K562 (cell line): ENCODE measurements at regions not wholly inside any gene's neighbourhood (a gene's known extent, or its start where the extent isn't known, plus 50 kb on each side); places are given as distances from the start of the nearest gene placed in this dataset.

Experiments used
- ATAC-seq: fragments of 200-7000 bp; cut with Tn5 transposase; 3 replicates; pipeline ENCODE4 v1.9.1; 2020; ENCODE audit warnings: moderate library complexity
- BruUV-seq: library from RNA; stranded (reverse); fragments of 400-500 nt; replicated peaks from 2 replicates; lab custom pipeline; 2021; lab: Mats Ljungman, UMichigan
- CTCF ChIA-PET: fragments of 300-600 bp; formaldehyde crosslinking; extraction: SDS; loops from one replicate; lab custom pipeline; 2021; ENCODE audit warnings: low intra/inter-chr PET ratio; lab: Yijun Ruan, JAX
- POLR2A ChIA-PET: fragments of 300-600, 350-650 bp; sonication (Branson Sonifier 250); formaldehyde crosslinking; extraction: SDS; loops from one replicate; lab custom pipeline; 2021; ENCODE audit warnings: antibody characterized with exemption, inconsistent platforms; lab: Yijun Ruan, JAX
- DNase-seq, 4 experiments: peaks; one replicate each; pipeline versions ENCODE4 v3.0.0 to v3.0.0-alpha.2; 2011 to 2018; ENCODE audit warnings: low spot score in 3 of 4, mixed read lengths in 3 of 4; ENCODE audit errors: extremely low read depth in 1 of 4
- FAIRE-seq: peaks from 2 replicates; lab custom pipeline; 2011; peaks lifted over from hg19 to GRCh38; lab: Jason Lieb, UNC
- H2AFZ ChIP-seq: 2 replicates; pipeline ENCODE4 v1.6.0; 2011; ENCODE audit warnings: low read depth, low read length, control low read depth, inconsistent platforms
- H3K27ac ChIP-seq: fragments of 200-600 bp; 3 replicates; pipeline ENCODE4 v1.8.0; 2011; ENCODE audit warnings: low read depth, mild to moderate bottlenecking, control low read depth, inconsistent platforms, low read length, moderate library complexity, mixed read lengths; ENCODE audit errors: extremely low read depth
- H3K27me3 ChIP-seq, 2 experiments: fragments of 300-600 bp in 1 of 2; 2 replicates in 1 of 2; 3 replicates in 1 of 2; pipeline versions ENCODE4 v1.6.0 to v1.8.0; 2011; ENCODE audit warnings: inconsistent platforms in 2 of 2, low read length in 2 of 2, mild to moderate bottlenecking in 1 of 2, mixed read lengths in 1 of 2, moderate library complexity in 1 of 2; ENCODE audit not compliant: control insufficient read depth in 2 of 2, insufficient read depth in 2 of 2
- H3K36me3 ChIP-seq: fragments of 300-600 bp; 3 replicates; pipeline ENCODE4 v1.8.0; 2011; ENCODE audit warnings: mild to moderate bottlenecking, low read length, inconsistent platforms; ENCODE audit not compliant: control insufficient read depth, insufficient read depth
- H3K4me1 ChIP-seq, 2 experiments: fragments of 200-600 bp in 1 of 2; replicated peaks in 1 of 2; 2 replicates in 1 of 2; 3 replicates in 1 of 2; pipeline versions ENCODE4 v1.5.1 to v1.8.0; 2011; ENCODE audit warnings: inconsistent platforms in 2 of 2, low read length in 2 of 2, mild to moderate bottlenecking in 1 of 2, mixed read lengths in 1 of 2, moderate library complexity in 1 of 2; ENCODE audit not compliant: control insufficient read depth in 2 of 2, insufficient read depth in 2 of 2
- H3K4me2 ChIP-seq: 2 replicates; pipeline ENCODE4 v1.6.1; 2011; ENCODE audit warnings: low read length, control low read depth, inconsistent platforms, mixed read lengths; ENCODE audit not compliant: insufficient read depth
- H3K4me3 ChIP-seq: fragments of 200-600 bp; sonication (generic), shearing (Covaris generic); 2 replicates; pipeline ENCODE4 v1.5.1; 2016; ENCODE audit warnings: control low read depth, inconsistent platforms
- H3K79me2 ChIP-seq: fragments of 200-600 bp; 3 replicates; pipeline ENCODE4 v1.8.0; 2011; ENCODE audit warnings: low read length, inconsistent platforms; ENCODE audit not compliant: control insufficient read depth, insufficient read depth
- H3K9ac ChIP-seq, 2 experiments: 2 replicates each; pipeline versions ENCODE4 v1.6.0 to v1.6.1; 2011; ENCODE audit warnings: low read depth in 2 of 2, low read length in 2 of 2, control low read depth in 1 of 2, inconsistent platforms in 1 of 2, mild to moderate bottlenecking in 1 of 2, mixed read lengths in 1 of 2; ENCODE audit not compliant: insufficient read depth in 1 of 2
- H3K9me1 ChIP-seq: one replicate; pipeline ENCODE4 v1.6.0; 2011; ENCODE audit warnings: inconsistent platforms, mild to moderate bottlenecking, low read length, moderate library complexity; ENCODE audit not compliant: control insufficient read depth, insufficient read depth
- H3K9me3 ChIP-seq: replicated peaks from 2 replicates; pipeline ENCODE4 v1.5.1; 2011; ENCODE audit warnings: low read depth, low read length, inconsistent platforms; ENCODE audit not compliant: control insufficient read depth, insufficient read depth
- H4K20me1 ChIP-seq: replicated peaks from 2 replicates; pipeline ENCODE4 v1.6.1; 2011; ENCODE audit warnings: low read length, inconsistent platforms, mixed read lengths; ENCODE audit not compliant: control insufficient read depth, insufficient read depth
- ATF3 ChIP-seq, 2 experiments: fragments of 450-650 bp in 1 of 2; sonication (generic) in 1 of 2; formaldehyde crosslinking in 1 of 2; IDR thresholded peaks in 1 of 2; conservative IDR thresholded peaks in 1 of 2; 2 replicates each; pipeline versions ENCODE4 v1.6.1 to v1.8.1; 2016 to 2023; ENCODE audit warnings: mild to moderate bottlenecking in 2 of 2, moderate library complexity in 2 of 2, inconsistent platforms in 1 of 2, missing genetic modification reagents in 1 of 2
- CCAR2 ChIP-seq: fragments of 200-400 bp; formaldehyde crosslinking; IDR thresholded peaks from 2 replicates; pipeline ENCODE4 v1.6.1; 2017; ENCODE audit warnings: mild to moderate bottlenecking, low read depth, low read length
- DNMT1 ChIP-seq: fragments of 450-650 bp; IDR thresholded peaks from 2 replicates; pipeline ENCODE4 v1.6.1; 2016; ENCODE audit warnings: antibody characterized with exemption, mild to moderate bottlenecking
- EGR1 ChIP-seq: fragments of 450-650 bp; conservative IDR thresholded peaks from 2 replicates; pipeline ENCODE4 v1.6.1; 2017; ENCODE audit warnings: mild to moderate bottlenecking
- NCOA4 ChIP-seq: fragments of 450-650 bp; IDR thresholded peaks from 2 replicates; pipeline ENCODE4 v1.6.1; 2018; ENCODE audit warnings: mild to moderate bottlenecking; ENCODE audit not compliant: partially characterized antibody
- NR1H2 ChIP-seq: sonication (generic); formaldehyde crosslinking; IDR thresholded peaks from 2 replicates; pipeline ENCODE4 v1.4.0; 2020; ENCODE audit warnings: mild to moderate bottlenecking, missing genetic modification reagents
- SP2 ChIP-seq: IDR thresholded peaks from 2 replicates; pipeline ENCODE4 v1.6.1; 2011; ENCODE audit warnings: mild to moderate bottlenecking, low read depth, low read length, moderate library complexity; ENCODE audit not compliant: poor library complexity, severe bottlenecking; ENCODE audit errors: extremely low read depth
- TSC22D4 ChIP-seq: fragments of 450-650 bp; IDR thresholded peaks from 2 replicates; pipeline ENCODE4 v1.6.1; 2016; ENCODE audit warnings: missing genetic modification characterization, missing biosample characterization, control low read depth
- ZNF140 ChIP-seq: fragments of 250-450 bp; sonication (Bioruptor Pico); IDR thresholded peaks from 2 replicates; pipeline ENCODE4 v1.8.0; 2021; ENCODE audit warnings: moderate library complexity, mild to moderate bottlenecking, inconsistent platforms
- ZNF316 ChIP-seq: fragments of 450-650 bp; IDR thresholded peaks from 2 replicates; pipeline ENCODE4 v1.6.1; 2016
- ZNF354B ChIP-seq: fragments of 250-450 bp; sonication (Bioruptor Pico); IDR thresholded peaks from 2 replicates; pipeline ENCODE4 v1.4.0; 2020
- ZNF408 ChIP-seq: fragments of 250-450 bp; sonication (Bioruptor Pico); IDR thresholded peaks from 2 replicates; pipeline ENCODE4 v1.4.0; 2020; ENCODE audit warnings: low read depth, mild to moderate bottlenecking, moderate library complexity
- ZNF644 ChIP-seq: fragments of 200-800 bp; sonication (Bioruptor generic); IDR thresholded peaks from 2 replicates; pipeline ENCODE4 v1.6.1; 2016; ENCODE audit warnings: low read depth, missing genetic modification characterization, missing compliant biosample characterization
- ZNF707 ChIP-seq: fragments of 250-450 bp; sonication (Bioruptor Pico); conservative IDR thresholded peaks from 2 replicates; pipeline ENCODE4 v1.8.0; 2022; ENCODE audit warnings: inconsistent platforms, mild to moderate bottlenecking, moderate library complexity
- in situ Hi-C: fragments of 300-500 bp; cut with MboI; formaldehyde crosslinking; loops from 4 replicates; pipeline ENCODE4 v1.15.0; 2018; ENCODE audit warnings: inconsistent platforms, mixed read lengths
- intact Hi-C: fragments of 100-400 bp; cut with micrococcal nuclease; formaldehyde crosslinking; loops from 2 replicates; pipeline ENCODE4 v1.14.2; 2022
- TF ChIP-seq, protein P1 (sequence below), 3 experiments: IDR thresholded peaks in 2 of 3; conservative IDR thresholded peaks in 1 of 3; 2 replicates each; pipeline ENCODE4 v1.5.1; 2011 to 2012; ENCODE audit warnings: low read length in 3 of 3, mild to moderate bottlenecking in 3 of 3, control low read depth in 2 of 3, improper control_type of control experiment in 1 of 3, inconsistent platforms in 1 of 3, low read depth in 1 of 3, mixed read lengths in 1 of 3, moderate library complexity in 1 of 3; ENCODE audit not compliant: insufficient read depth in 2 of 3

GRCh38 chr4:123234955-123235354, 161.6 kb upstream of the SPRY1 start:
- CTCF ChIA-PET: no interaction called here
- H3K4me2 ChIP-seq: no peak overlapping the region
- H2AFZ ChIP-seq: no peak overlapping the region
- H3K9ac ChIP-seq: no peak overlapping the region
- H3K9me1 ChIP-seq: no peaks in the 10 kb centered on the region
- DNase-seq (no peak), FAIRE-seq (no peak)
- H4K20me1 ChIP-seq: no peaks in the 10 kb centered on the region
- in situ Hi-C loops (no loop called here), intact Hi-C loops (no loop called here)
- H3K27ac ChIP-seq: no peak overlapping the region
- H3K4me3 ChIP-seq: no peak overlapping the region
- H3K79me2 ChIP-seq: no peaks in the 10 kb centered on the region
- H3K27me3 ChIP-seq: no peaks in the 10 kb centered on the region
- TF ChIP-seq, protein P1, sequence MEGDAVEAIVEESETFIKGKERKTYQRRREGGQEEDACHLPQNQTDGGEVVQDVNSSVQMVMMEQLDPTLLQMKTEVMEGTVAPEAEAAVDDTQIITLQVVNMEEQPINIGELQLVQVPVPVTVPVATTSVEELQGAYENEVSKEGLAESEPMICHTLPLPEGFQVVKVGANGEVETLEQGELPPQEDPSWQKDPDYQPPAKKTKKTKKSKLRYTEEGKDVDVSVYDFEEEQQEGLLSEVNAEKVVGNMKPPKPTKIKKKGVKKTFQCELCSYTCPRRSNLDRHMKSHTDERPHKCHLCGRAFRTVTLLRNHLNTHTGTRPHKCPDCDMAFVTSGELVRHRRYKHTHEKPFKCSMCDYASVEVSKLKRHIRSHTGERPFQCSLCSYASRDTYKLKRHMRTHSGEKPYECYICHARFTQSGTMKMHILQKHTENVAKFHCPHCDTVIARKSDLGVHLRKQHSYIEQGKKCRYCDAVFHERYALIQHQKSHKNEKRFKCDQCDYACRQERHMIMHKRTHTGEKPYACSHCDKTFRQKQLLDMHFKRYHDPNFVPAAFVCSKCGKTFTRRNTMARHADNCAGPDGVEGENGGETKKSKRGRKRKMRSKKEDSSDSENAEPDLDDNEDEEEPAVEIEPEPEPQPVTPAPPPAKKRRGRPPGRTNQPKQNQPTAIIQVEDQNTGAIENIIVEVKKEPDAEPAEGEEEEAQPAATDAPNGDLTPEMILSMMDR (IDR thresholded peaks at IDR 0.05 in 2 of 3, conservative IDR thresholded peaks at IDR 0.05 in 1 of 3; ENCODE audit: insufficient read depth in 2 of 3, low read depth in 1 of 3, low read length in 3 of 3): no peak
- TF ChIP-seq ZNF316 (no peak), ZNF354B (CRISPR knock-in tag) (no peak), ZNF707 (CRISPR knock-in tag) (no peak), EGR1 (no peak), TSC22D4 (tag) (no peak), ATF3 (IDR thresholded peaks at IDR 0.05) (no peak), ATF3 (CRISPR knock-in tag; conservative IDR thresholded peaks at IDR 0.05) (no peak), ZNF644 (no peak), ZNF408 (CRISPR knock-in tag) (no peak), ZNF140 (CRISPR knock-in tag) (no peak), CCAR2 (no peak), SP2 (no peak), NR1H2 (no peak), NCOA4 (no peak), DNMT1 (no peak)
- TF ChIP-seq, all 486 proteins: peak for 0
- no TSS peak for BruUV-seq
- Histone ChIP-seq H3K9me3 (no peaks in the 10 kb centered on the region), H3K36me3 (no peaks in the 10 kb centered on the region; the same call in 2 of the 3 replicates), H3K4me1 (no peaks in the 10 kb centered on the region)
- ATAC-seq: no peak
- POLR2A ChIA-PET: no interaction called here
